CD14-positive monocyte (primary cell): ENCODE measurements at regions not wholly inside any gene's neighbourhood (a gene's known extent, or its start where the extent isn't known, plus 50 kb on each side); places are given as distances from the start of the nearest gene placed in this dataset.

ENCODE experiments used
- DNase-seq, 3 donors: peaks; one replicate each; pipeline ENCODE4 v3.0.0-alpha.2; 2011 to 2022
- H2AFZ ChIP-seq: 2 replicates; pipeline ENCODE4 v1.6.0; 2012; ENCODE audit warnings: mild to moderate bottlenecking, low read depth, low read length, inconsistent platforms; ENCODE audit not compliant: insufficient read depth, poor library complexity, severe bottlenecking
- H3K27ac ChIP-seq, 2 donors: 1 replicate in 1 of 2; 2 replicates in 1 of 2; pipeline ENCODE4 v1.5.1; 2012 to 2013; ENCODE audit warnings: low read length in 2 of 2, control low read depth in 1 of 2, inconsistent platforms in 1 of 2, low read depth in 1 of 2, mild to moderate bottlenecking in 1 of 2
- H3K27me3 ChIP-seq, 2 donors: one replicate each; pipeline versions ENCODE4 v1.6.0 to v1.6.1; 2011 to 2013; ENCODE audit warnings: low read length in 2 of 2; ENCODE audit not compliant: control insufficient read depth in 2 of 2, insufficient read depth in 2 of 2
- H3K36me3 ChIP-seq, 2 donors: replicated peaks in 1 of 2; 1 replicate in 1 of 2; 2 replicates in 1 of 2; pipeline versions ENCODE4 v1.5.1 to v1.6.1; 2012 to 2013; ENCODE audit warnings: low read length in 2 of 2, control low read depth in 1 of 2, inconsistent platforms in 1 of 2, mild to moderate bottlenecking in 1 of 2; ENCODE audit not compliant: insufficient read depth in 2 of 2, control insufficient read depth in 1 of 2
- H3K4me1 ChIP-seq, 2 donors: 1 replicate in 1 of 2; 2 replicates in 1 of 2; pipeline versions ENCODE4 v1.5.1 to v1.6.1; 2012 to 2013; ENCODE audit warnings: low read length in 2 of 2, control low read depth in 1 of 2, inconsistent platforms in 1 of 2, mild to moderate bottlenecking in 1 of 2, moderate library complexity in 1 of 2; ENCODE audit not compliant: insufficient read depth in 2 of 2, control insufficient read depth in 1 of 2
- H3K4me2 ChIP-seq: replicated peaks from 2 replicates; pipeline ENCODE3; 2012; ENCODE audit warnings: low read length, moderate library complexity, mild to moderate bottlenecking; ENCODE audit not compliant: poor library complexity, severe bottlenecking; ENCODE audit errors: extremely low read depth
- H3K4me3 ChIP-seq, 3 experiments: fragments of 200-600 bp in 1 of 3; sonication (generic) in 1 of 3; replicated peaks in 1 of 3; 1 replicate in 2 of 3; 2 replicates in 1 of 3; pipeline ENCODE4 v1.5.1; 2011 to 2013; ENCODE audit warnings: low read length in 3 of 3, mild to moderate bottlenecking in 3 of 3, control low read depth in 2 of 3, low read depth in 2 of 3, inconsistent platforms in 1 of 3, moderate library complexity in 1 of 3
- H3K79me2 ChIP-seq: 2 replicates; pipeline ENCODE4 v1.6.0; 2012; ENCODE audit warnings: mild to moderate bottlenecking, control low read depth, inconsistent platforms, low read length, moderate library complexity; ENCODE audit not compliant: insufficient read depth
- H3K9ac ChIP-seq: 2 replicates; pipeline ENCODE4 v1.6.0; 2017; ENCODE audit warnings: low read length, mild to moderate bottlenecking; ENCODE audit not compliant: insufficient read depth, poor library complexity, severe bottlenecking
- H3K9me3 ChIP-seq, 2 donors: replicated peaks in 1 of 2; 1 replicate in 1 of 2; 2 replicates in 1 of 2; pipeline versions ENCODE4 v1.5.1 to v1.6.1; 2012 to 2013; ENCODE audit warnings: low read length in 2 of 2, control low read depth in 1 of 2; ENCODE audit not compliant: control insufficient read depth in 1 of 2, insufficient read depth in 1 of 2
- H4K20me1 ChIP-seq: 2 replicates; pipeline ENCODE4 v1.6.0; 2012; ENCODE audit warnings: mild to moderate bottlenecking, low read length, control low read depth, moderate library complexity; ENCODE audit not compliant: insufficient read depth
- H3K27ac Mint-ChIP-seq, 7 donors: one replicate each; pipeline ENCODE4 v1.8.0; 2020; ENCODE audit warnings: mild to moderate bottlenecking in 7 of 7, mixed read lengths in 7 of 7, moderate library complexity in 6 of 7, inconsistent platforms in 2 of 7
- H3K27me3 Mint-ChIP-seq, 3 donors: one replicate each; pipeline ENCODE4 v1.8.0; 2021 to 2022; ENCODE audit warnings: low read depth in 3 of 3, mild to moderate bottlenecking in 3 of 3, mixed read lengths in 3 of 3, moderate library complexity in 3 of 3, inconsistent platforms in 1 of 3
- H3K36me3 Mint-ChIP-seq, 2 donors: one replicate each; pipeline ENCODE4 v1.8.0; 2020; ENCODE audit warnings: mixed read lengths in 2 of 2, inconsistent platforms in 1 of 2, mild to moderate bottlenecking in 1 of 2
- H3K4me1 Mint-ChIP-seq: one replicate; pipeline ENCODE4 v1.8.0; 2020; ENCODE audit warnings: mild to moderate bottlenecking, mixed read lengths
- H3K4me3 Mint-ChIP-seq, 2 donors: one replicate each; pipeline ENCODE4 v1.8.0; 2020; ENCODE audit warnings: mild to moderate bottlenecking in 2 of 2, mixed read lengths in 2 of 2, moderate library complexity in 1 of 2
- H3K9me3 Mint-ChIP-seq, 7 donors: one replicate each; pipeline ENCODE4 v1.8.0; 2020 to 2022; ENCODE audit warnings: mixed read lengths in 7 of 7, mild to moderate bottlenecking in 6 of 7, moderate library complexity in 6 of 7, inconsistent platforms in 2 of 7
- CTCF ChIP-seq: fragments of 200-600 bp; IDR thresholded peaks from one replicate; pipeline ENCODE4 v1.8.0; 2022; ENCODE audit warnings: antibody characterized with exemption, mild to moderate bottlenecking
- WGBS: methylation state at CpG from one replicate; pipeline ENCODE4 v1.1.5; 2013; ENCODE audit warnings: missing lambda C conversion rate; ENCODE audit not compliant: insufficient coverage; 5-methylcytosine and 5-hydroxymethylcytosine counted together
- intact Hi-C, 2 donors: fragments of 100-400 bp; cut with micrococcal nuclease; formaldehyde crosslinking; loops; one replicate each; pipeline versions ENCODE4 v1.15.0 to v1.15.1; 2023

GRCh38 chr7:35526645-35527044 lies 168.3 kb downstream of the HERPUD2 start:
- Histone ChIP-seq H3K27ac (no peak overlapping the region), H3K27me3 (peaks cover 2 to 10% of the 10 kb centered on the region in 2 donors), H3K4me2 (no peak overlapping the region), H3K79me2 (no peaks in the 10 kb centered on the region), H3K4me3 (no peak overlapping the region), H3K9ac (no peak overlapping the region), H3K36me3 (no peaks in the 10 kb centered on the region), H4K20me1 (no peaks in the 10 kb centered on the region), H2AFZ (no peak overlapping the region), H3K4me1 (no peaks in the 10 kb centered on the region), H3K9me3 (no peaks in the 10 kb centered on the region)
- no peak for TF ChIP-seq CTCF
- no peak overlapping the region for H3K27ac Mint-ChIP-seq
- H3K4me1 Mint-ChIP-seq = peaks cover 4% of the 10 kb centered on the region
- DNase-seq = no peak
- H3K4me3 Mint-ChIP-seq = no peak overlapping the region
- no peaks in the 10 kb centered on the region for H3K9me3 Mint-ChIP-seq
- WGBS = 85% methylated on average over 4 of the region's 4 CpGs
- no peaks in the 10 kb centered on the region for H3K36me3 Mint-ChIP-seq
- H3K27me3 Mint-ChIP-seq = peaks cover 3 to 13% (median 10%) of the 10 kb centered on the region in 3 donors
- intact Hi-C loops = no loop called here

- no peak overlapping the region for H3K4me2 ChIP-seq
- no peak overlapping the region for H3K27ac Mint-ChIP-seq
- no peak overlapping the region for H3K4me3 ChIP-seq
- no peaks in the 10 kb centered on the region for H4K20me1 ChIP-seq
- H3K36me3 Mint-ChIP-seq = no peaks in the 10 kb centered on the region
- peaks cover 0 to 2% (median 0%) of the 10 kb centered on the region in 7 donors for H3K9me3 Mint-ChIP-seq
- DNase-seq = no peak
- no peaks in the 10 kb centered on the region for H3K36me3 ChIP-seq
- H2AFZ ChIP-seq = no peak overlapping the region
- no peaks in the 10 kb centered on the region for H3K4me1 ChIP-seq
- H3K27me3 Mint-ChIP-seq = peaks cover 9 to 21% (median 18%) of the 10 kb centered on the region in 3 donors
- H3K4me3 Mint-ChIP-seq = no peak overlapping the region
- TF ChIP-seq CTCF = no peak
- H3K9ac ChIP-seq = no peak overlapping the region
- no peak overlapping the region for H3K27ac ChIP-seq
- intact Hi-C loops = no loop called here
- no peaks in the 10 kb centered on the region for H3K9me3 ChIP-seq
- H3K27me3 ChIP-seq = peaks cover 2 to 14% of the 10 kb centered on the region in 2 donors
- 92% methylated on average over 2 of the region's 5 CpGs for WGBS
- no peaks in the 10 kb centered on the region for H3K79me2 ChIP-seq
- peaks cover 2% of the 10 kb centered on the region for H3K4me1 Mint-ChIP-seq
These were observed 170.7 kb downstream of the HERPUD2 start for GRCh38 chr7:35524112-35524804.
